Fibroblast of gingiva (primary cell): ENCODE measurements at regions not wholly inside any gene's neighbourhood (a gene's known extent, or its start where the extent isn't known, plus 50 kb on each side); places are given as distances from the start of the nearest gene placed in this dataset.

Source experiments
- DNase-seq: peaks from one replicate; pipeline ENCODE4 v3.0.0-alpha.2; 2011; ENCODE audit warnings: low read depth

DNA sequence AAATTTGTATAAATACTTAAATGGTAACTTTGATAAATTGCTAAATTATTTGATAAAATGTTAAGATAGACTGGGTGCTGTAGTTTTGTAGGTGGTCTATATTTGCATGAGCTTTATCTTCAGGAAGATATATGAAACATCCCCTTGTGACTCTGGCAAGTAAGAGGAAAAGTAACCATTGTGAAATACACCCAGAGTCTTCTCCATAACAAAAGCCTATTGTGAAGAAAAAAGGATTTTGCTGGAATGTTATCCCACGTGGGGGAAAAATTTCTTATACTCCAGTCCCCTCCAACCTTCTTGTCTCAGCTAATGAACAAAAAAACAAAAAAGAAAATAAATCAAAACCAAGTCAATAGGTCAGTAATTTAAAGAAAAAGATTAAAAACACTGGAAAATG lies 600.7 kb downstream of the HDGFL1 start:
- no peak for DNase-seq

GRCh38 chr6:23173234-23173633 lies 603.9 kb downstream of the HDGFL1 start:
- no peak for DNase-seq

GRCh38 chr6:23174781-23175361 lies 605.5 kb downstream of the HDGFL1 start:
- DNase-seq = peak; percentile 88

GRCh38 chr6:23175391-23175790 lies 606.0 kb downstream of the HDGFL1 start:
- peak; percentile 69 for DNase-seq

GRCh38 chr6:23176471-23176870 lies 607.1 kb downstream of the HDGFL1 start:
- DNase-seq = no peak

DNA sequence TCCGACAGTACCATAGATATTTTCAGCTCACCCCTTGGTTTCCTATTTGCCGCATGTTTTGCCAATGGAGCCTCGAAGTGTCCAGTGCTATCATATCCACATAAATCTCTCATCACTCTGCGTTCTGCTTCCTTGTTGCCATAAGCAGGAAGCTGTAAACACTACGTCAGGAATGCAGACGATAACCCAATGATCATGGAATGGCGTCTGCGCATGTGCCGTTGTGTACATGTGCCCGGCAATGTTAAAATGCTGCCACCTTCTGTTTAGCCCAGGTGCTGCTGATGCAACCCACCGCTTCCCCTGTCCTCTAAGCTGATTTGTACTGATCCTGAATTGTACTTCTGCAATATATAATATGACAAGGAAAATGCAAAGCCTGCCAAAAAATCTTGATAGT lies 607.5 kb downstream of the HDGFL1 start:
- DNase-seq = no peak

DNA sequence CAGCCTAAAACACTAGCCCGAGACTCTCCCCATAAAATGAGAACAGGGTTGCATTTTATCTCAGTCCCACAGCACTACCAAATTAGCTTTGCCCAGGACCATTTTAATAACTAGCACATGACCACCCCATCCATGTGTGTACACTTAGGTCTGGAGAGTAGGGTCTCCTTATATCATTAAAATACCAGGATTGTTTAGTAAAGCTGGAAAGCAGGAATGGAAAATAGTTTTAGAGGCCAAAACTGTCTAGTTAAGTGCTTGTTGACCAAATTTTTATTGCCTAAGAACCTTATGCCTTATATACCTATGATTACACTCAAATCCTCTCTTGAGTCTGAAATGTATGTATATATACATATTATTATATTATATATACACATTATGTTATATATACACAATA lies 608.4 kb downstream of the HDGFL1 start:
- DNase-seq = no peak

DNA sequence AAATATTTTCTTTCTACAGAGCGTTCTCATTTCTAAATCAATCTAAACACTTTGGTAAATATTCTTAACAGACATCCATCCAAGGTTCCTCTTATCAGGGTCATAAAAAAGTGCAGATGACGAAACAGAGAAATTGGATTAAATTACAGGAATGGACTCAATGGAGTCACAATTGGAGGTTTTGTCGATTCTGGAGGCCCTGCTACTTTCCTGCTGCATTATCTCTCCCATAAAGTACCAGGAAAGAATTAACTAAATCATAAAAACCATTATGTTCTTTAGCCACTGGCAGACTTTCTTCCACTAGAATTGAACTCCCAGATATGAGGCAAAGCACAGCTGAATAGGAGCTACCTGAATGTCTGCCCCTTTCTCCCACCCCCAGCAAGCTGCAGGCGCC lies 610.6 kb downstream of the HDGFL1 start:
- DNase-seq = no peak

DNA sequence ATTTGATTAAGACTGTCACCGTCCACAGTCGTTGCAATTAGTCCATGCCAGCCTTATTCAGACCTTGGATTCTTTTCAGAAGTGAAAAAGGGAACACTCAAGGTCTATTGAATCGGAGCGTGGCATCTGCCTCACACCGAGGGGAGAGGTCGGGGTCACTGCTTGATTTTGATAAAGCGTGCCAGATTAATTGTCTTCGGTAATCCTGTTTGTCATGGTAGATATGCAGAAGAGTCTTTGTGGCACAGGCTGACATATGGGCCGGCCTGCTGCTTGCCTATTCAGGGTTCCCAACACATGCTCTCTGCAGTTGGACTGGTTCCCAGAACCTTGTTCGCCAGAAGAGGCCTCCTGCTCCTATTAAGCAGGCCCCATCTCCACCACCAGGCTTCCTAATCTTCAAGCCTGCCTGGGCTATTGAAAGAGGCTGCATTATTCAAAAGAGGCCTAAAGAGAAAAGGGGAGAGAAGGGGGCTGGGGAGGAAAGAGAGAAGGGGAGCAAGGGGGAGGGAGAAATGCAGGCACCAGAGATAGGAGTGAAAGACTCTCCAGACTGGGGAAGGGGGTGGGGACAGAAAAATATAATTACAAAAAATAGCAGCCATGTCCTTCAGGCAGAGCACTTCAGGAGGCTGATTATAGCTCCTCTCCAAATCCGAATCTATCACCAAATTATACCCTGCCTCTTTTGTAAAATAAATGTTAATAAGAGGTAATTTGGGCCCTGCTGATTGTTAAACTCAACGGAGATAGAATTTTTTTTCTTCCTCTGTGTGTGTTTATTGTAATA lies 611.3 kb downstream of the HDGFL1 start:
- DNase-seq = peak; percentile 80

DNA sequence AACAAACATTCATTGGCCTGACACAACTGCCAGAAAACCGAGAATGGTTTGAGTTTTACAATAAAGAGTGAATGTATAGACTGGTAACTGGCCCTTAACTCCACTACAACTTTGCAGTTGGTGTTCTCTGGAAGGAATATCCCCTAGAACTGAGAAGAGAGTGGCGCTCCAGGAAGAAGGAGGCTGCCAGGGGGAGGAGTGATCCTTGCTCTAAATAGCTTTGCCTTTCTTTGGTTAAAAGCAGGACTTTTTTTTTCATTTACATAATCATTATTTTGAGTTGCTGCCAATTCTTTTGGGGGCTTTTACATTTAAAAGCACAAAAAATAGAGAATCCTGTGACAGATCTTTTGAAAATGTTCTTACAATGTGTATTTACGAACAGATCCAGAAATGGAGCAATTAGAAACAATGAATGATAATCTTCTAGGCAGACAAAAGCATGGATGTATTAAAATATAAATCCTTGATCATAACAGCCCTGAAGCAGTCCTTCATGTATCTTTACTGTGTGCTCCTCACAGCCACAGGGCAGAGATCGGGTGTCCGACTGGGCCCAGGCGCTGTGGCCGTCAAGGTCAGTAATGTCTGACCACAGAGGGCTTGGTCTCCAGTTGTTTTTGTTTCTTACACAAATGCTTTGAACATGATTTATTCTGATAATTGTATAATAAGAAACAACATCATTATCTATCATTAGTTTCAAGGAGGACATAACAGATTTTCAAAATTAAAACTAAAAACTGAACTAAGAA lies 612.2 kb downstream of the HDGFL1 start:
- DNase-seq = no peak

- no peak for DNase-seq
These were observed 614.5 kb downstream of the HDGFL1 start for GRCh38 chr6:23183846-23184245.

- no peak for DNase-seq
These were observed 615.0 kb downstream of the HDGFL1 start for GRCh38 chr6:23184351-23184750.

GRCh38 chr6:23195487-23195886 lies 626.1 kb downstream of the HDGFL1 start:
- DNase-seq = no peak

GRCh38 chr6:23199541-23199940 lies 630.2 kb downstream of the HDGFL1 start:
- no peak for DNase-seq

- DNase-seq = no peak
These were observed 631.6 kb downstream of the HDGFL1 start for GRCh38 chr6:23200946-23201345.

DNA sequence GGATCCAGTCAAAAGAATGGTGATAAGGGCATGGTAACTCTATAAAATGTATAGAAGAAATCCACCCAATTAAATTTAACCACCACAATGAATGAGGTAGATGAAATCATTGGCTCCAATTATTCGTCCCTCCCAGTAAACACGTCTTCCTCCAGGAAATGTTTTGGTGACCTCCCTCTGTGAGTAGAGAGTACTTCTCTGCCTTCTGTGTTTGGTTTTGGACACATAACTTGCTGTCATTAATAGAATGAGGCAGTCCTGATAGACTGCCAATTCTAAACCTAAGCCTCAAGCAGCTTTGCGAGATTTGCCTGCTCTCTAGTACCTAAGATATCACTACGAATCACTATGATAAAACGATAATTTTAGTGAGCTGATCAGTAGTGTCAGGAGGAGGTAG lies 632.8 kb downstream of the HDGFL1 start:
- DNase-seq = no peak

DNA sequence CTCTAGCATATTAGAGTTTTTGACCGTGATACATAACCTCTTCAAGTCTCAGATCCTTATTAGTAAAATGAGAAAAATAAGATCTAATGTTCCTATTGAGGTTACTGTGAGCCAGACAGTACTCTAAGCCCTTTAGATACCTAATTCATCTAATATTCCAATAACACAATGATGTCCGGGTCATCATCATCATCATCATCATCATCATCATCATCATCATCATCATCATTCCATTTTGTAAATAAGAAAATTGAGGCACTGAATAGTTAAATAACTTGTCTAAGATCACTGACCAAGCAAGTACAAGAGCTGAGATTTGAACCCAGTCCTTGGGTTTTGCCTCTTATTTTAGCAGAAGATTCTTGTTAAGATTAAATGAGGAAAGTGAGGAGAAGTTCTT lies 643.0 kb downstream of the HDGFL1 start:
- no peak for DNase-seq

DNA sequence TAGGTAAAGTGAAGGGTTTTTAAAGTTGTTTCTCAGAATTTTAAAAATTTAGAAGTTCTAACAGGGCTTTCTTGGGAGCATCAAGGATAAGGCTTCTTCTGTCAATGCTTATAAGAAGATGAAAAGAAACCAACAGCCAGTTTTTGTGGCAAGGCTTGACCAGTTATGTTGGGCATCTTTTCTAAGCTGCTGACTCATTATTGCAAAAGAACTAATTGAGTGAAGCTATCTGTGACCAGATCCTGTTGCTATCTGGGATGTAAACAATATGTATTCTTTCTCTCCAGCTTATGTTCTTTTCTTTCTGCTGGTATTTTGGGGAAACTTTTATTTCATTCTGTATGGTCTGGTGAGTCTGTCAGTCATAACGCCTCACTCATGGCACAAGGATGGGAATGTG lies 643.8 kb downstream of the HDGFL1 start:
- peak; percentile 82 for DNase-seq

DNA sequence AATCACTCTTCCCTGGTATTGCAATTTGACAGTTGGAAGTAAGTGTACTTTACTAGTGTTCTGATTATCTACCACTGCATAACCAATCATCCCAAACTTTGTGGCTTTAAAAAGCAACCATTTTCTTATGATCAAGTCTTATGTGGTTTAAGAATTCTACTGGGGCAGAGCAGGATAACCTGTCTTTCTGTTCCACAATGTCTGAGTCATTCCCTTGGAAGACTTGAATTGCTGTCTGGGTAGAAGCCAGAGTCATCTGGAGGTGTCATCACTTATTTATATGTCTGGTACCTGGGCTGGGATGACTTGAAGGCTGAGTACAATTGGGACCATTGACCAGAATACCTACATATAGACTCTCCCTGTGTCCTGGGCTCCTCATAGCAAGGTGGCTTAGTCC lies 644.3 kb downstream of the HDGFL1 start:
- DNase-seq = peak; percentile 11

- no peak for DNase-seq
These were observed 649.4 kb downstream of the HDGFL1 start for GRCh38 chr6:23218751-23219150.

DNA sequence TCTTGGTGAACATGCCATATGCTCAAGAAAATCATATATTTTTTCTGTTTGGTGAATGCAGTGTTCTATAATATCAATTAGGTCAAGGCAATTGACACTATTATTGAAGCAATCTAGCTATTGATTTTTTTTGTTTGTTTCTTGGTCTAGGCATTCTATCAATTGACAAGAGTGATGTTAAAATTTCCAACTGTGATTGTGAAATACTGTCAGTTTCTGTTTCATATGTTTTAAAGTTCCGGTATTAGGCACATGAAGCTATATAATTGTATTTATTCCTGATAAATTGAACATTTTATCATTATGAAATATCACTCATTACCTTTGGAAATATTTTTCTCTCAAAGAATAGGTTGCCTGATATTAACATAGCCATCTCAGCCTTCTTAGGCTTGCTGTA lies 653.4 kb downstream of the HDGFL1 start:
- DNase-seq = no peak

DNA sequence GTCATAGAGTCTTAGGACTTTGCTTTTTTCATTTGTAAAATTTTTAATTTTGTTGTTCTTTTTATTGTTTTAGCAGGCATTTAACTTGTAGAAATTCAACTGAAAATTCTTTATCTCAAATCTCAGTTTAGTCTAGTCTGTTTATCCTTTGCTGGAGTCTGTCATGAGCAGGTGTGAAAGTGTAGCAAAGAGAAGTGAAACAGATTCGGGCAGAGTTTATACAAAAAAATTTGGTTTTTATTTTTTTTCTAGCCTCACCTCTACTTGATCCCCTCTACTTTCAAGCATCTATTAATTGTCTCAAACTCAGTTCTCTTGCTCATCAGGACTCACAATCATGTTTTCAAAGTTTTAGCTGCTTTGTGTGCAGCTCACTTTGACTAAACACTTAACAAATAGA lies 655.2 kb downstream of the HDGFL1 start:
- DNase-seq = no peak

GRCh38 chr6:23228439-23229024 lies 659.2 kb downstream of the HDGFL1 start:
- DNase-seq = no peak
